SK-N-SH (cell line): ENCODE measurements at regions not wholly inside any gene's neighbourhood (a gene's known extent, or its start where the extent isn't known, plus 50 kb on each side); places are given as distances from the start of the nearest gene placed in this dataset.
A peak's percentile ranks its signal among the peaks of the same experiment; 100 is the strongest.

Experiments
- CTCF ChIA-PET: fragments of 300-600, 350-600 bp; formaldehyde crosslinking; extraction: SDS; loops from one replicate; lab custom pipeline; 2021; lab: Yijun Ruan, JAX
- POLR2A ChIA-PET: fragments of 350-600 bp; sonication (Branson Sonifier 250); formaldehyde crosslinking; extraction: SDS; loops from one replicate; lab custom pipeline; 2020; ENCODE audit warnings: antibody characterized with exemption, inconsistent platforms; lab: Yijun Ruan, JAX
- DNase-seq: peaks from one replicate; pipeline ENCODE4 v3.0.0; 2012
- H2AFZ ChIP-seq: fragments of 200-600 bp; sonication (generic); 2 replicates; pipeline ENCODE4 v1.8.1; 2016; ENCODE audit warnings: antibody characterized with exemption, mild to moderate bottlenecking, low read depth
- H3F3A ChIP-seq: fragments of 200-600 bp; sonication (generic); replicated peaks from 2 replicates; pipeline ENCODE3; 2016; ENCODE audit warnings: antibody characterized with exemption, mild to moderate bottlenecking; ENCODE audit not compliant: insufficient read depth
- H3K27ac ChIP-seq, 2 experiments: fragments of 200-500 bp in 1 of 2; fragments of 200-600 bp in 1 of 2; sonication (Bioruptor generic) in 1 of 2; sonication (generic), shearing (Covaris generic) in 1 of 2; 2 replicates each; pipeline versions ENCODE4 v1.5.1 to v1.6.1; 2014 to 2016; ENCODE audit warnings: low read depth in 2 of 2, inconsistent platforms in 1 of 2, low read length in 1 of 2, mild to moderate bottlenecking in 1 of 2, mixed read lengths in 1 of 2
- H3K27me3 ChIP-seq: fragments of 200-600 bp; sonication (generic), shearing (Covaris generic); 2 replicates; pipeline ENCODE4 v1.6.1; 2016; ENCODE audit warnings: mixed run types; ENCODE audit not compliant: insufficient read depth
- H3K36me3 ChIP-seq, 2 experiments: fragments of 200-500 bp in 1 of 2; fragments of 200-600 bp in 1 of 2; sonication (Bioruptor generic) in 1 of 2; sonication (generic) in 1 of 2; replicated peaks in 1 of 2; 2 replicates each; pipeline versions ENCODE3 to v1.5.1; 2014 to 2016; ENCODE audit warnings: low read length in 1 of 2, mild to moderate bottlenecking in 1 of 2; ENCODE audit not compliant: insufficient read depth in 2 of 2, control insufficient read depth in 1 of 2
- H3K4me1 ChIP-seq, 2 experiments: fragments of 200-500 bp in 1 of 2; fragments of 200-600 bp in 1 of 2; sonication (Bioruptor generic) in 1 of 2; sonication (generic), shearing (Covaris generic) in 1 of 2; 2 replicates each; pipeline versions ENCODE4 v1.5.1 to v1.6.1; 2014 to 2016; ENCODE audit warnings: low read depth in 1 of 2, low read length in 1 of 2, mixed run types in 1 of 2; ENCODE audit not compliant: insufficient read depth in 2 of 2, control insufficient read depth in 1 of 2
- H3K4me2 ChIP-seq: fragments of 200-600 bp; sonication (generic), shearing (Covaris generic); 2 replicates; pipeline ENCODE4 v1.6.1; 2017; ENCODE audit warnings: mixed run types
- H3K4me3 ChIP-seq, 2 experiments: fragments of 200-500 bp in 1 of 2; fragments of 200-600 bp in 1 of 2; sonication (Bioruptor generic) in 1 of 2; sonication (generic), shearing (Covaris generic) in 1 of 2; 2 replicates each; pipeline versions ENCODE4 v1.5.1 to v1.8.1; 2014 to 2016; ENCODE audit warnings: low read depth in 2 of 2, inconsistent platforms in 1 of 2, low read length in 1 of 2, mild to moderate bottlenecking in 1 of 2, mixed read lengths in 1 of 2, moderate library complexity in 1 of 2
- H3K79me2 ChIP-seq: fragments of 200-600 bp; sonication (generic); 2 replicates; pipeline ENCODE4 v1.8.1; 2017; ENCODE audit warnings: mild to moderate bottlenecking; ENCODE audit not compliant: insufficient read depth
- H3K9ac ChIP-seq: fragments of 200-600 bp; sonication (generic); 2 replicates; pipeline ENCODE4 v1.6.1; 2017; ENCODE audit warnings: mixed run types
- H3K9me2 ChIP-seq: fragments of 200-600 bp; sonication (generic); 2 replicates; pipeline ENCODE4 v1.6.1; 2017; ENCODE audit warnings: mixed run types
- H3K9me3 ChIP-seq: fragments of 200-600 bp; sonication (generic); 2 replicates; pipeline ENCODE4 v1.6.1; 2017; ENCODE audit warnings: mixed run types, mild to moderate bottlenecking, moderate library complexity
- H4K20me1 ChIP-seq: fragments of 200-600 bp; sonication (generic); 2 replicates; pipeline ENCODE4 v1.6.1; 2017; ENCODE audit warnings: mild to moderate bottlenecking, mixed run types; ENCODE audit not compliant: insufficient read depth
- CTCF ChIP-seq: fragments of 200-600 bp; sonication (generic); IDR thresholded peaks from 2 replicates; pipeline ENCODE4 v1.6.1; 2017; ENCODE audit warnings: antibody characterized with exemption, mild to moderate bottlenecking, moderate library complexity
- EP300 ChIP-seq, 2 experiments: IDR thresholded peaks; 2 replicates each; pipeline versions ENCODE4 v1.4.0 to v1.6.1; 2012; ENCODE audit warnings: borderline replicate concordance in 1 of 2, low read depth in 1 of 2, low read length in 1 of 2
- FOXJ3 ChIP-seq: sonication (generic); formaldehyde crosslinking; IDR thresholded peaks from 2 replicates; pipeline ENCODE4 v1.5.1; 2020; ENCODE audit warnings: mild to moderate bottlenecking, missing genetic modification reagents
- FOXM1 ChIP-seq: IDR thresholded peaks from 2 replicates; pipeline ENCODE4 v1.4.0; 2012; ENCODE audit warnings: low read depth, mild to moderate bottlenecking
- MAX ChIP-seq: IDR thresholded peaks from 2 replicates; pipeline ENCODE4 v1.4.0; 2012; ENCODE audit warnings: low read depth
- MEF2A ChIP-seq: IDR thresholded peaks from 2 replicates; pipeline ENCODE4 v1.4.0; 2012; ENCODE audit warnings: low read depth, borderline replicate concordance
- MXI1 ChIP-seq: IDR thresholded peaks from 2 replicates; pipeline ENCODE4 v1.6.1; 2012; ENCODE audit warnings: mild to moderate bottlenecking, low read depth, low read length, improper control_type of control experiment
- NFIC ChIP-seq: IDR thresholded peaks from 2 replicates; pipeline ENCODE4 v1.4.0; 2012; ENCODE audit warnings: borderline replicate concordance
- NRF1 ChIP-seq: IDR thresholded peaks from 2 replicates; pipeline ENCODE4 v1.6.1; 2012; ENCODE audit warnings: low read depth, mild to moderate bottlenecking, low read length
- RAD21 ChIP-seq: IDR thresholded peaks from 2 replicates; pipeline ENCODE4 v1.6.1; 2012; ENCODE audit warnings: mild to moderate bottlenecking, low read length
- RXRA ChIP-seq: IDR thresholded peaks from 2 replicates; pipeline ENCODE4 v1.4.0; 2012; ENCODE audit warnings: low read depth, mild to moderate bottlenecking, borderline replicate concordance
- SIN3A ChIP-seq: IDR thresholded peaks from 2 replicates; pipeline ENCODE4 v1.6.1; 2012; ENCODE audit warnings: low read depth, mild to moderate bottlenecking, low read length, moderate library complexity, borderline replicate concordance
- TAF1 ChIP-seq: IDR thresholded peaks from 2 replicates; pipeline ENCODE4 v1.6.1; 2012; ENCODE audit warnings: low read depth, mild to moderate bottlenecking, low read length, moderate library complexity, borderline replicate concordance
- TEAD4 ChIP-seq: IDR thresholded peaks from 2 replicates; pipeline ENCODE4 v1.4.0; 2012; ENCODE audit warnings: mild to moderate bottlenecking, borderline replicate concordance; ENCODE audit not compliant: insufficient read depth
- USF1 ChIP-seq: IDR thresholded peaks from 2 replicates; pipeline ENCODE4 v1.4.0; 2012; ENCODE audit warnings: low read depth, borderline replicate concordance
- USF2 ChIP-seq: fragments of 150-350 bp; IDR thresholded peaks from 2 replicates; pipeline ENCODE4 v1.6.1; 2017; ENCODE audit warnings: antibody characterized with exemption, low read length, low read depth, borderline replicate concordance
- YY1 ChIP-seq: IDR thresholded peaks from 2 replicates; pipeline ENCODE4 v1.4.0; 2012; ENCODE audit warnings: low read depth, mild to moderate bottlenecking
- WGBS: methylation state at CpG from one replicate; pipeline ENCODE4 v1.1.6; 2017; ENCODE audit warnings: low lambda C conversion rate; 5-methylcytosine and 5-hydroxymethylcytosine counted together

- Histone ChIP-seq H3K4me3 (no peak overlapping the region), H3K9me3 (no peaks in the 10 kb centered on the region), H3K27me3 (no peaks in the 10 kb centered on the region), H2AFZ (no peak overlapping the region), H3F3A (no peaks in the 10 kb centered on the region), H3K79me2 (no peaks in the 10 kb centered on the region), H3K4me2 (no peak overlapping the region)
- CTCF ChIA-PET, result no interaction called here
- POLR2A ChIA-PET, result no interaction called here
- TF ChIP-seq MAX, result no peak
- no peak for TF ChIP-seq RXRA
- TF ChIP-seq TAF1, result no peak
- no peak for TF ChIP-seq NFIC
- no peak for TF ChIP-seq CTCF
- TF ChIP-seq MEF2A, result no peak
- TF ChIP-seq EP300 (IDR thresholded peaks at IDR 0.05; ENCODE audit: borderline replicate concordance in 1 of 2, low read depth in 1 of 2, low read length in 1 of 2), result no peak
- no peak for TF ChIP-seq USF2
- no peak for TF ChIP-seq NRF1
- TF ChIP-seq FOXJ3 (CRISPR knock-in tag), result no peak
- no peak for TF ChIP-seq YY1
- no peak for TF ChIP-seq USF1
- no peak for TF ChIP-seq MXI1
- TF ChIP-seq RAD21, result no peak
- TF ChIP-seq FOXM1, result no peak
- no peak for TF ChIP-seq SIN3A
- no peak for TF ChIP-seq TEAD4
- TF ChIP-seq, all 33 proteins: peak for 0
- Histone ChIP-seq H3K9me2 (no peaks in the 10 kb centered on the region), H3K27ac (peak overlapping the region in 1 of 2 experiments; percentile 24; a peak in 1 of 4 replicates), H4K20me1 (no peaks in the 10 kb centered on the region), H3K9ac (no peak overlapping the region), H3K36me3 (no peaks in the 10 kb centered on the region), H3K4me1 (no peaks in the 10 kb centered on the region; a peak in 1 of 4 replicates)
- 93% methylated on average over 2 of the region's 2 CpGs for WGBS
- DNase-seq, result no peak
Measured at GRCh38 chr17:71334048-71334751, 786.6 kb upstream of the SOX9 start.
